ENCODE measurements at regions not wholly inside any gene's neighbourhood (a gene's known extent, or its start where the extent isn't known, plus 50 kb on each side); places are given as distances from the start of the nearest gene placed in this dataset.
A peak's percentile ranks its signal among the peaks of the same experiment; 100 is the strongest.

DNA sequence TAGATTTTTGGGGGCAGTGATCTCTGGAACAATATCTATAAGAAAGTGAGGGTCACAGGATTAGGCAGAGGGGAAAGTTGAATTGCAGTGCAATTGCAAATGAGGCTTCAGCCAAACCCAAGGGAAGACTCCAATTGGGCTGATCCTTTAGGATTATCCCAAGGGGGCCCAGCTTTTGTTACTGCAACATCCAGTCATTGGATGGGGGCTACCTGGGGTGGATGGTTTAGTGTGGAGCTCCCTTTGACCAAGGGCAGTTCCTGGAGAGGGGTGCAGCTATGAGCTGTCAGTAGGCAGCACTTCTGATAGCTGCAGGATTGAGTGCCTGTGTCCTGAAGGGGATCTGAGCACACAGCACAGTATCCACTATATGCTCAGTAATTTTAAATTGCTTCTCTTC lies 355.2 kb upstream of the AZI2 start:
- no peak overlapping the region for H3K4me3 ChIP-seq (replicated peaks; ENCODE audit: low read depth, low read length)
- TF ChIP-seq, protein P1, sequence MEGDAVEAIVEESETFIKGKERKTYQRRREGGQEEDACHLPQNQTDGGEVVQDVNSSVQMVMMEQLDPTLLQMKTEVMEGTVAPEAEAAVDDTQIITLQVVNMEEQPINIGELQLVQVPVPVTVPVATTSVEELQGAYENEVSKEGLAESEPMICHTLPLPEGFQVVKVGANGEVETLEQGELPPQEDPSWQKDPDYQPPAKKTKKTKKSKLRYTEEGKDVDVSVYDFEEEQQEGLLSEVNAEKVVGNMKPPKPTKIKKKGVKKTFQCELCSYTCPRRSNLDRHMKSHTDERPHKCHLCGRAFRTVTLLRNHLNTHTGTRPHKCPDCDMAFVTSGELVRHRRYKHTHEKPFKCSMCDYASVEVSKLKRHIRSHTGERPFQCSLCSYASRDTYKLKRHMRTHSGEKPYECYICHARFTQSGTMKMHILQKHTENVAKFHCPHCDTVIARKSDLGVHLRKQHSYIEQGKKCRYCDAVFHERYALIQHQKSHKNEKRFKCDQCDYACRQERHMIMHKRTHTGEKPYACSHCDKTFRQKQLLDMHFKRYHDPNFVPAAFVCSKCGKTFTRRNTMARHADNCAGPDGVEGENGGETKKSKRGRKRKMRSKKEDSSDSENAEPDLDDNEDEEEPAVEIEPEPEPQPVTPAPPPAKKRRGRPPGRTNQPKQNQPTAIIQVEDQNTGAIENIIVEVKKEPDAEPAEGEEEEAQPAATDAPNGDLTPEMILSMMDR (IDR thresholded peaks at IDR 0.05; ENCODE audit: low read depth, low read length, missing control alignments): no peak
- no peak for DNase-seq (ENCODE audit: extremely low read depth, low read depth)

DNA sequence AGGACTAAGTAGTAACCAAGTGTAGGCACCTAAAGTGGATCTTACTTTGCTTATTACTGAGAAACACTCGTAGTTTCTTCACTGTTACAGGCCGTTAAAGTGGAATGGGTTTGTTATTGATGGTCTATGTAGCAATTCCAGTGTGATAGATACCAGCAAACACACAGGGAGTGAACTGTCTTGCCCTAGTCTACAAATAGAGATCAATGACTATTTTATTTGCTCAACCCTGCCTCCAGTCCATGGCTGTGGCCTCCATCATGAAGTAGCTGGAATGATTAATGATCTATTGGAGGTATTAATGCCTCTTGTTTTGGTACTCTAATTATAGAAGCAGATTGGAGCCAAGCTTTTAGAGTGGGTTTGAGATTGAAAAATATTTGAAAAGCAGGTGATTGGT lies 362.7 kb upstream of the AZI2 start:
- no peak for DNase-seq (ENCODE audit: extremely low read depth, low read depth)
- H3K4me3 ChIP-seq (replicated peaks; ENCODE audit: low read depth, low read length): no peak overlapping the region
- TF ChIP-seq, protein P1 (IDR thresholded peaks at IDR 0.05; ENCODE audit: low read depth, low read length, missing control alignments): no peak

DNA sequence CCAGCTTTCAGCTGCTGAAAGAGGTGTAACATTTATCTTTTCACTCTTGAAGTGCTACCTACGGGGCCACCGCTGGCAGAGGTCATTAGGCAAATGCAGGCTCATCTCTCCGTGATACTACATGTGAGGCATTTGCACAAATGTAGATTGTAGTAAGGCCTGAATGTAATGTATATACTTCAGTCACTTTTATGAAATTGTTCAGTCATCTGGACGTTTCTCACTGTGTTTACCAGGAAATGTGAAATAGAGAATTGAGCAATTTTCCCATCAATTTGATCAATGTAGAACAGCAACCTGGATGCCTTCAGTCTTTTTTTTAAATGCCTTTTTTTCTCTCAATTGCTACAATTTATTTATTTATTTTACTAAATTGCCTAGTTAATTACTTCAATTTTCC lies 368.3 kb upstream of the AZI2 start:
- no peak for DNase-seq (ENCODE audit: extremely low read depth, low read depth)
- H3K4me3 ChIP-seq (replicated peaks; ENCODE audit: low read depth, low read length): no peak overlapping the region
- TF ChIP-seq, protein P1 (IDR thresholded peaks at IDR 0.05; ENCODE audit: low read depth, low read length, missing control alignments): no peak

DNA sequence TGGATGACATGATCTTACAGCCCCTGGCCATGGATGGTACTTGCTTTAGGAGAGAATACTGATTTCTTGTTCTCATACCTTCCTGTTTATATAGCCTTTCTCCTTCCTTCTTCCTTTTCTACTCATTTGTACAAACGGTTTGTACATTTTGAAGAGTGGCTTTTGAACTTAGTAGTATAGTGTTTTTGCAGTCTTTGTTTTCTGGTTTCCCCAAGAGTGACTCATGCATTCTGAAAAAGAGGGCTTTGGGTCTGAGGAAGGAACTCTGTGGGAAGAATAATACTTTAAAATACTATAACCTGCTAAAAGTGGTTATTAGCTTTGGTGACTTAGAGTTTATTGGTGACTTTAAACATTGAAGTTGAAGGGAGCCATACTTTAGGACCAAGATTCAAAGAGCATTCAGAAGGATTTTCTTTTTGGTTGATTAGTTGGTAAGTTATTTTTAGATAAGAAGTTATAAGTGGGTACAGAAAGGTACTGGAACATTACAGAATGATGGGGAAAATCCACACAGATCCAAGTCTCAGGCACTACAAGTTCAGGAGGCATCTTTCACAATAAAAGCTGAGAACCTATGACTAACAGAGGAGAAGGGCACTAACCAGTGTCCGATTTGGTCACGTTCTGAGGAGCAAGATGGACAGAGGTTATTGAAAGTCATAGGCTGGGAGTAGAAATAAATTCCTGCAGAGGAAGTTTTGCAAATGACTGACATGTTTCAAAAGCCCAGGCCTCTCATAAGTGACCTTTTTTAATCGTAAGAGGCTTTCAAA lies 369.6 kb upstream of the AZI2 start:
- DNase-seq (ENCODE audit: extremely low read depth, low read depth): no peak
- H3K4me3 ChIP-seq (replicated peaks; ENCODE audit: low read depth, low read length): no peak overlapping the region
- TF ChIP-seq, protein P1 (IDR thresholded peaks at IDR 0.05; ENCODE audit: low read depth, low read length, missing control alignments): no peak

DNA sequence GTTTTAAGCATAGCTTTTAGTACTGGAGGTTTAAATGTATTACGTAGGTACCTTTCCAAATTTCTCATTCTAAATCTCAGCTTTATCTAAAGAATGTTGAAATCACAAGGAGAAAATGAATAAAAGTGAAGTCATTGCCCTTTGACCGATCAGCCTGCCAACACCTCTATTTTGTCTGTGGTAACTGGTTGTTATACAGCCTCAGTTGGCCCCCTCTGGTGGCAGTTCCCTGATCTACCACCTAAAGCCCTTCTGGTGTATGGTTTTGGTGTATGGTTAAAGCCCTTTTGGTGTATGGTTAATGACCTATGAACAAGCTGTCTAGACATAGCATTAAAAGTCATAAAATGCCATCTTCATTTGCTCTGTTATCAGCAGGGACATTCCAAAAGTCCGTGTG lies 378.2 kb upstream of the AZI2 start:
- H3K4me3 ChIP-seq (replicated peaks; ENCODE audit: low read depth, low read length): no peak overlapping the region
- TF ChIP-seq, protein P1 (IDR thresholded peaks at IDR 0.05; ENCODE audit: low read depth, low read length, missing control alignments): peak; percentile 63
- DNase-seq (ENCODE audit: extremely low read depth, low read depth): no peak

DNA sequence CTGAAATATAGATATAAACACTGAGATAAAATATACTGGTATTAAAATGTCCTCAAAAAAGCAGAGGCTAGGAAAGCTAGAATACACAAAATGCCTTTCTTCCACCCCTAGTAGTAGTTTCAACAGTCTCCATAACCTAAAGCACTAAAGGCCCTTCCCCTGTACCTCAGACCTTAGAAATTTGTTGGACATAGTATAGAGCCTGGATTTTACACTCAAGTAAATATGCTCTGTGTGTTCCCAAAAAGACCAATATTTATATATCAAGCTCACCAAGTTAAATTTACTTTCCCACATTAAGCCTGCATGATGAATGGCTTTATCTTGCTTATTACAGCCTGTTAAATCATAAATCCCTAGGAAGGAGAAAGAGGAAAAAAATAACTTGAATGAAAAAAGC lies 378.7 kb upstream of the AZI2 start:
- DNase-seq (ENCODE audit: extremely low read depth, low read depth): no peak
- TF ChIP-seq, protein P1 (IDR thresholded peaks at IDR 0.05; ENCODE audit: low read depth, low read length, missing control alignments): no peak
- no peak overlapping the region for H3K4me3 ChIP-seq (replicated peaks; ENCODE audit: low read depth, low read length)

DNA sequence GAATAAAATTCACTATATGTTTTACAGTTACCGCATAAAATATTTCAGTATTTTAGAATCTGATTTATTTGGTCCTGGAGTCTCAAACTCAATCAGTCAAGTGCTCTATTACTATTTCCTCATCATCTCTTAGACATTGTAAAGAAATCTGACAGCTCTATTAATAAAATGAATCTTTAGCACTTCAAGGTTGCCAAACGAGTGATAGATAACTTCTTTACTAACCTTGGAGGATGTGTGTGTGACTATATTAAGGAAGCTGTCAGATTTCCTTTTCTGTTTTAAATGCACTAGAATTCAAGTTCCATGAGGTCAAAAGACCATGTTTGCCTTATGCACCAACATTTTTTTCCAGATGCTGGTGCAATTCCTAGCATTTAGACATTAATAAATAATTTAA lies 389.8 kb upstream of the AZI2 start:
- no peak for DNase-seq (ENCODE audit: extremely low read depth, low read depth)
- no peak overlapping the region for H3K4me3 ChIP-seq (replicated peaks; ENCODE audit: low read depth, low read length)
- TF ChIP-seq, protein P1 (IDR thresholded peaks at IDR 0.05; ENCODE audit: low read depth, low read length, missing control alignments): no peak

Measured in HFF-Myc (cell line).